Hepatocyte (in vitro differentiated cells): ENCODE measurements at regions not wholly inside any gene's neighbourhood (a gene's known extent, or its start where the extent isn't known, plus 50 kb on each side); places are given as distances from the start of the nearest gene placed in this dataset.

Experiments used
- CTCF ChIP-seq: fragments of 200-600 bp; sonication (generic); IDR thresholded peaks from 2 replicates; pipeline ENCODE4 v1.5.1; 2016; ENCODE audit warnings: antibody characterized with exemption, mild to moderate bottlenecking; ENCODE audit not compliant: poor library complexity
- EZH2 ChIP-seq: fragments of 200-600 bp; sonication (generic); IDR thresholded peaks from 2 replicates; pipeline ENCODE4 v1.6.1; 2016; ENCODE audit warnings: antibody characterized with exemption, mild to moderate bottlenecking, borderline replicate concordance
- EZH2phosphoT487 ChIP-seq: fragments of 200-600 bp; sonication (generic); IDR thresholded peaks from one replicate; pipeline ENCODE4 v1.6.1; 2018; ENCODE audit warnings: antibody characterized with exemption, mild to moderate bottlenecking, low read depth, moderate library complexity; ENCODE audit not compliant: unreplicated experiment, severe bottlenecking

- no peak for TF ChIP-seq CTCF
- TF ChIP-seq EZH2phosphoT487: no peak
- no peak for TF ChIP-seq EZH2
Observed at GRCh38 chr17:55577687-55578086, 66.4 kb upstream of the SMIM36 start.
